Mesendoderm (in vitro differentiated cells): ENCODE measurements at regions not wholly inside any gene's neighbourhood (a gene's known extent, or its start where the extent isn't known, plus 50 kb on each side); places are given as distances from the start of the nearest gene placed in this dataset.

Source experiments
- DNase-seq: peaks from one replicate; pipeline ENCODE4 v3.0.0; 2013
- H2AK5ac ChIP-seq: 2 replicates; pipeline ENCODE4 v1.6.1; 2013; ENCODE audit warnings: low read length, inconsistent platforms
- H2BK120ac ChIP-seq: 2 replicates; pipeline ENCODE4 v1.6.1; 2013; ENCODE audit warnings: low read depth, mild to moderate bottlenecking, low read length, moderate library complexity, mixed read lengths
- H2BK15ac ChIP-seq: replicated peaks from 2 replicates; pipeline ENCODE4 v1.6.1; 2013; ENCODE audit warnings: low read depth, mild to moderate bottlenecking, moderate library complexity
- H2BK5ac ChIP-seq: 2 replicates; pipeline ENCODE4 v1.6.1; 2013; ENCODE audit warnings: low read length, inconsistent platforms
- H3K18ac ChIP-seq: 2 replicates; pipeline ENCODE4 v1.6.1; 2013; ENCODE audit warnings: mild to moderate bottlenecking, low read length, mixed read lengths
- H3K23ac ChIP-seq: one replicate; pipeline ENCODE4 v1.6.1; 2013; ENCODE audit warnings: low read length
- H3K27ac ChIP-seq: 2 replicates; pipeline ENCODE4 v1.5.1; 2013; ENCODE audit warnings: low read depth, mild to moderate bottlenecking, inconsistent platforms, low read length, moderate library complexity
- H3K27me3 ChIP-seq: 2 replicates; pipeline ENCODE4 v1.6.1; 2013; ENCODE audit warnings: low read length, control low read depth, mild to moderate bottlenecking, inconsistent platforms; ENCODE audit not compliant: insufficient read depth, poor library complexity
- H3K36me3 ChIP-seq: 2 replicates; pipeline ENCODE4 v1.6.1; 2013; ENCODE audit warnings: low read length, inconsistent platforms; ENCODE audit not compliant: control insufficient read depth, insufficient read depth
- H3K4ac ChIP-seq: one replicate; pipeline ENCODE4 v1.6.1; 2013; ENCODE audit warnings: low read depth, mild to moderate bottlenecking, low read length, moderate library complexity
- H3K4me1 ChIP-seq: 2 replicates; pipeline ENCODE4 v1.6.1; 2013; ENCODE audit warnings: low read depth, low read length, inconsistent platforms; ENCODE audit not compliant: control insufficient read depth
- H3K4me2 ChIP-seq: 2 replicates; pipeline ENCODE4 v1.6.1; 2013; ENCODE audit warnings: low read length
- H3K4me3 ChIP-seq: 2 replicates; pipeline ENCODE4 v1.5.1; 2013; ENCODE audit warnings: mild to moderate bottlenecking, low read length
- H3K56ac ChIP-seq: one replicate; pipeline ENCODE4 v1.6.1; 2013; ENCODE audit warnings: low read length
- H3K79me1 ChIP-seq: 2 replicates; pipeline ENCODE4 v1.6.1; 2013; ENCODE audit warnings: low read length, inconsistent platforms
- H3K79me2 ChIP-seq: 2 replicates; pipeline ENCODE4 v1.6.1; 2013; ENCODE audit warnings: mild to moderate bottlenecking, low read length; ENCODE audit not compliant: control insufficient read depth, insufficient read depth
- H3K9ac ChIP-seq: 2 replicates; pipeline ENCODE4 v1.6.1; 2013; ENCODE audit warnings: low read length, inconsistent platforms
- H4K5ac ChIP-seq: one replicate; pipeline ENCODE4 v1.6.1; 2013; ENCODE audit warnings: low read length
- H4K8ac ChIP-seq: one replicate; pipeline ENCODE4 v1.6.1; 2013; ENCODE audit warnings: low read depth, mild to moderate bottlenecking, control low read depth, low read length, moderate library complexity
- WGBS: extraction: QIAGEN DNeasy Blood & Tissue Kit; methylation state at CpG from one replicate; pipeline ENCODE4 v1.1.7; 2013; ENCODE audit warnings: low lambda C conversion rate, missing lambda C conversion rate; ENCODE audit not compliant: insufficient coverage; ENCODE audit errors: extremely low coverage; 5-methylcytosine and 5-hydroxymethylcytosine counted together

GRCh38 chr9:96048956-96049831 lies 173.7 kb downstream of the ERCC6L2 start:
- no peak overlapping the region for H4K8ac ChIP-seq
- DNase-seq, result no peak
- H3K27ac ChIP-seq, result no peak overlapping the region
- no peak overlapping the region for H3K23ac ChIP-seq
- no CpG with 5 or more reads among the region's 39 CpGs for WGBS
- H3K56ac ChIP-seq, result no peak overlapping the region
- no peaks in the 10 kb centered on the region for H3K79me1 ChIP-seq
- H3K9ac ChIP-seq, result no peak overlapping the region
- no peak overlapping the region for H2BK15ac ChIP-seq
- H2BK5ac ChIP-seq, result no peak overlapping the region
- no peak overlapping the region for H3K4ac ChIP-seq
- H4K5ac ChIP-seq, result no peak overlapping the region
- H3K18ac ChIP-seq, result peak overlapping the region; percentile 62
- H2AK5ac ChIP-seq, result no peak overlapping the region
- no peak overlapping the region for H3K4me2 ChIP-seq
- H3K36me3 ChIP-seq, result no peaks in the 10 kb centered on the region
- H2BK120ac ChIP-seq, result no peak overlapping the region
- no peaks in the 10 kb centered on the region for H3K79me2 ChIP-seq
- H3K4me3 ChIP-seq, result no peak overlapping the region
- H3K27me3 ChIP-seq, result no peaks in the 10 kb centered on the region
- H3K4me1 ChIP-seq, result no peaks in the 10 kb centered on the region

DNA sequence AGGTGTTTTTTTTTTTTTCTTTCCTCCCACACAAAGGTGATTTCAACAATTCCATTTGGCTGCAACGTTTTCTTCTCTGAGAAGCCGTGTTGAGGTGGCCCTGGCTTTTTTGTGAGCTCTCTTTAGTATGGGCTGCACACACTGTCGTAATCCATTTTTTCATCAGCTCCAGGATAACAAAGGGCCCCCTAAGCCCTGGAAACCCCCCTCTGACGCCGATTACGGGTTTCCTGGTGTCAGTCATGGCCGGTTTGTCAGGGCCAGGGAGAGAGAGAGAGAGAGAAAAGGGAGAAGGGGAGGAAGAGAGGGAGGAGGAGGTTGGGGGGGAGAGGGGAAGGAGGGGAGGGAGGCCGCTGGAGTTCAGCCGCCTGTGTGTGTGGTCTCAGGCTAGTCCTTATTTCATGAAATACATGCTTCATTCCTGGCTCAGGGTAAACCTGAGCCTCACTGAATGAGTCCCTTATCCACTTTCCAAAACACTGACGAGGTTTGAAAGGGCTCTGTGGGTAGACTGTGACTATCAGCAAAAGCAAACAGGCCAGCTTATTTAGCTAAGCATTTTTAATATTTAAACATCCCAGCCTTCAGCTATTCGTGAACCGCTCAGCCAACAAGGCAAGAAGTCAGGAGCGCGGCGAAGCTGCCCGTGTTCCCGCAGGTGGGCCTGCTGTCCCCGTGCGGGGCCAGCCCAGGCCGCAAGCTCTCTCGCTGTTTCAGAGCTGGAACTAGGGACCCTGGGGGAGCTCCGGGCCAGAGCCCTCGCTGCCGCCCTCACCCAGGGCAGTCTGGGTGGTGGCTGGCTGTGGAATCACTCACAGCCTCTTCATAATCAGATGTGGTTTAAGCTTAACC lies 172.8 kb downstream of the ERCC6L2 start:
- no peak for DNase-seq
- no peak overlapping the region for H4K8ac ChIP-seq
- WGBS, result no CpG with 5 or more reads among the region's 24 CpGs
- no peak overlapping the region for H3K4me2 ChIP-seq
- peak overlapping the region; percentile 45 for H3K56ac ChIP-seq
- H3K4ac ChIP-seq, result no peak overlapping the region
- no peaks in the 10 kb centered on the region for H3K4me1 ChIP-seq
- H3K18ac ChIP-seq, result peak overlapping the region; percentile 85
- H2BK5ac ChIP-seq, result no peak overlapping the region
- no peak overlapping the region for H3K4me3 ChIP-seq
- no peaks in the 10 kb centered on the region for H3K79me1 ChIP-seq
- H4K5ac ChIP-seq, result no peak overlapping the region
- H3K36me3 ChIP-seq, result no peaks in the 10 kb centered on the region
- no peak overlapping the region for H2BK15ac ChIP-seq
- no peaks in the 10 kb centered on the region for H3K79me2 ChIP-seq
- no peaks in the 10 kb centered on the region for H3K27me3 ChIP-seq
- no peak overlapping the region for H3K23ac ChIP-seq
- H2AK5ac ChIP-seq, result no peak overlapping the region
- no peak overlapping the region for H3K27ac ChIP-seq
- no peak overlapping the region for H3K9ac ChIP-seq
- H2BK120ac ChIP-seq, result no peak overlapping the region

DNA sequence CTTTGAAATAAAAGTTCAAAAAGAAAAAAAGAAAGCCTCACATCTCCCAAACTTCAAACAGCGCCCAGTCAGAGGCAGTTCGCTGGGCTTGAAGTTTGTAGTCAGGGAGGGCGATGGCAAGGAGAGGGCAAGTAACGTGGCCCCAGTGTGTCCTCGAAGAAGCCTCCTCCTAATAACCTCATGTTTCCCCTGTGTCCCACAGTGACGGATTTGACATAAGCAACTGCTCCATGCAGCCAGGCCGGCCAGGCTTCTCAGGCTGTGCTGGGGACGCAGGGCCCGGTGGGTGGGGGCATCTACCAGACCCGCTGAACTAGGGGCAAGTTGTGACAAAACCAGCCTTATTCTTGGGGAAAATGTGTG lies 172.2 kb downstream of the ERCC6L2 start:
- Histone ChIP-seq H3K4me3 (no peak overlapping the region), H3K79me1 (no peaks in the 10 kb centered on the region), H2BK120ac (no peak overlapping the region), H3K36me3 (no peaks in the 10 kb centered on the region), H2BK5ac (no peak overlapping the region), H3K27ac (no peak overlapping the region), H2AK5ac (no peak overlapping the region), H3K56ac (peak overlapping the region; percentile 67), H3K79me2 (no peaks in the 10 kb centered on the region), H3K27me3 (no peaks in the 10 kb centered on the region), H3K4ac (no peak overlapping the region), H3K4me1 (no peaks in the 10 kb centered on the region), H3K4me2 (no peak overlapping the region), H2BK15ac (no peak overlapping the region), H3K23ac (no peak overlapping the region), H3K9ac (peak overlapping the region; percentile 13), H4K8ac (no peak overlapping the region), H4K5ac (no peak overlapping the region), H3K18ac (no peak overlapping the region)
- DNase-seq, result no peak
- no CpG with 5 or more reads among the region's 10 CpGs for WGBS

DNA sequence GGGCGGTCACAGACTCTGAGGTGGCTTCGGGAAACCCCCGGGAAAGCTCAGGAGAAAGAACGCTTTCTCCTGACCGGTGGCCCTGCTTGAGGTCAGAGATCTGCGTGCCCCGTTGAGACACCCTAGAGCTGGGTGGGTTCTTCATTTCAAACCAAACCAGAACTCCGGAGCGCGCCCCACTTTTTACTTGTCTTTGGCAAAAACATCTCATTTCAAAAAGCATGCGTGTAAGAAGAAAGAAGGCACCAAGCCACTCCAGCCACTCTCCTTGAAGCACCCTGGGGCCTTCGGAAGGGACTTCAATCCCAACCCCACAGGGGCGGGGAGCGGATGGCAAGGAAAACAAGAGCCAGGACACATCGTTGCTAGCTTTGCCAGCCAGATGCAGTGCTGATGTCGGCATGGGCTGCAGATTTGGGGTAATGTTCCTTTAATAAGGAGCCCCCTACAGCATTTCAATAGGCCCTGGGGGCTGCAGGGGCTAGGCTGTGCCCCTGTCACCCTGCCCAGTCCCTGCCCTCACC lies 171.7 kb downstream of the ERCC6L2 start:
- Histone ChIP-seq H3K79me1 (no peaks in the 10 kb centered on the region), H2BK120ac (no peak overlapping the region), H2AK5ac (no peak overlapping the region), H3K27ac (no peak overlapping the region), H2BK15ac (no peak overlapping the region), H3K4ac (no peak overlapping the region), H4K5ac (no peak overlapping the region), H3K4me3 (no peak overlapping the region), H4K8ac (no peak overlapping the region), H3K9ac (no peak overlapping the region), H3K79me2 (no peaks in the 10 kb centered on the region), H3K4me2 (no peak overlapping the region), H3K27me3 (no peaks in the 10 kb centered on the region), H2BK5ac (no peak overlapping the region), H3K23ac (no peak overlapping the region), H3K4me1 (no peaks in the 10 kb centered on the region), H3K56ac (no peak overlapping the region), H3K18ac (no peak overlapping the region), H3K36me3 (no peaks in the 10 kb centered on the region)
- no CpG with 5 or more reads among the region's 16 CpGs for WGBS
- DNase-seq, result no peak

GRCh38 chr9:96045811-96046210 lies 170.3 kb downstream of the ERCC6L2 start:
- H4K5ac ChIP-seq, result no peak overlapping the region
- H3K36me3 ChIP-seq, result no peaks in the 10 kb centered on the region
- no peaks in the 10 kb centered on the region for H3K27me3 ChIP-seq
- no peak overlapping the region for H3K4me3 ChIP-seq
- no peaks in the 10 kb centered on the region for H3K79me2 ChIP-seq
- no peak overlapping the region for H4K8ac ChIP-seq
- WGBS, result no CpG with 5 or more reads among the region's 5 CpGs
- H2BK120ac ChIP-seq, result no peak overlapping the region
- H2AK5ac ChIP-seq, result no peak overlapping the region
- H3K56ac ChIP-seq, result no peak overlapping the region
- no peak overlapping the region for H3K9ac ChIP-seq
- H3K4ac ChIP-seq, result no peak overlapping the region
- H3K4me1 ChIP-seq, result no peaks in the 10 kb centered on the region
- no peak overlapping the region for H3K27ac ChIP-seq
- DNase-seq, result no peak
- H2BK15ac ChIP-seq, result no peak overlapping the region
- no peak overlapping the region for H3K4me2 ChIP-seq
- H2BK5ac ChIP-seq, result no peak overlapping the region
- H3K79me1 ChIP-seq, result no peaks in the 10 kb centered on the region
- no peak overlapping the region for H3K23ac ChIP-seq
- H3K18ac ChIP-seq, result no peak overlapping the region
